K562 (cell line): ENCODE measurements at regions not wholly inside any gene's neighbourhood (a gene's known extent, or its start where the extent isn't known, plus 50 kb on each side); places are given as distances from the start of the nearest gene placed in this dataset.
A peak's percentile ranks its signal among the peaks of the same experiment; 100 is the strongest.

ENCODE experiments used
- DNMT1 ChIP-seq: fragments of 450-650 bp; IDR thresholded peaks from 2 replicates; pipeline ENCODE4 v1.6.1; 2016; ENCODE audit warnings: antibody characterized with exemption, mild to moderate bottlenecking
- E2F6 ChIP-seq, 2 experiments: IDR thresholded peaks; 2 replicates each; pipeline ENCODE4 v1.6.1; 2011; ENCODE audit warnings: borderline replicate concordance in 1 of 2, control low read depth in 1 of 2, low read depth in 1 of 2, low read length in 1 of 2, mild to moderate bottlenecking in 1 of 2, mixed read lengths in 1 of 2, moderate library complexity in 1 of 2; ENCODE audit not compliant: insufficient read depth in 1 of 2, insufficient read length in 1 of 2, poor library complexity in 1 of 2, severe bottlenecking in 1 of 2; ENCODE audit errors: extremely low read depth in 1 of 2
- HDAC1 ChIP-seq, 2 experiments: fragments of 450-650 bp; IDR thresholded peaks; 2 replicates each; pipeline ENCODE4 v1.6.1; 2016 to 2017; ENCODE audit warnings: inconsistent platforms in 1 of 2, mild to moderate bottlenecking in 1 of 2, moderate library complexity in 1 of 2
- HEY1 ChIP-seq: fragments of 250-450 bp; sonication (Bioruptor Pico); IDR thresholded peaks from 2 replicates; pipeline ENCODE4 v1.5.0; 2020; ENCODE audit warnings: mild to moderate bottlenecking, moderate library complexity, borderline replicate concordance
- JUNB ChIP-seq: fragments of 450-650 bp; formaldehyde crosslinking; conservative IDR thresholded peaks from 2 replicates; pipeline ENCODE4 v1.4.0; 2020; ENCODE audit warnings: mild to moderate bottlenecking
- MAFG ChIP-seq: fragments of 450-650 bp; conservative IDR thresholded peaks from 2 replicates; pipeline ENCODE4 v1.6.1; 2016; ENCODE audit warnings: missing genetic modification characterization, missing compliant biosample characterization
- MTA3 ChIP-seq: fragments of 450-650 bp; formaldehyde crosslinking; IDR thresholded peaks from 2 replicates; pipeline ENCODE4 v1.6.1; 2017; ENCODE audit warnings: mild to moderate bottlenecking, borderline replicate concordance
- NRF1 ChIP-seq, 2 experiments: fragments of 450-650 bp; IDR thresholded peaks in 1 of 2; conservative IDR thresholded peaks in 1 of 2; 2 replicates each; pipeline ENCODE4 v1.6.1; 2014; ENCODE audit warnings: mild to moderate bottlenecking in 2 of 2
- POLR2H ChIP-seq: IDR thresholded peaks from 2 replicates; pipeline ENCODE4 v1.6.1; 2016; ENCODE audit warnings: missing genetic modification characterization, low read depth, mild to moderate bottlenecking, control low read depth, missing compliant biosample characterization, moderate library complexity
- RBM22 ChIP-seq: fragments of 200-400 bp; formaldehyde crosslinking; IDR thresholded peaks from 2 replicates; pipeline ENCODE4 v1.6.1; 2018; ENCODE audit warnings: low read length, low read depth; ENCODE audit not compliant: poor library complexity, severe bottlenecking
- SETDB1 ChIP-seq: IDR thresholded peaks from one replicate; pipeline ENCODE4 v1.6.1; 2012; ENCODE audit warnings: low read length, control low read depth, inconsistent platforms
- SRSF7 ChIP-seq: fragments of 200-400 bp; formaldehyde crosslinking; optimal IDR thresholded peaks from 2 replicates; pipeline ENCODE3; 2017; ENCODE audit warnings: mild to moderate bottlenecking, low read depth, low read length
- XRCC4 ChIP-seq: IDR thresholded peaks from one replicate; pipeline ENCODE4 v1.6.1; 2011; ENCODE audit not compliant: insufficient read depth, insufficient read length; ENCODE audit errors: extremely low read depth
- ZEB2 ChIP-seq: fragments of 450-650 bp; IDR thresholded peaks from 2 replicates; pipeline ENCODE4 v1.6.1; 2016
- ZFP1 ChIP-seq: fragments of 450-650 bp; formaldehyde crosslinking; IDR thresholded peaks from 2 replicates; pipeline ENCODE4 v1.4.0; 2020; ENCODE audit warnings: mild to moderate bottlenecking, mixed read lengths
- ZFPM2 ChIP-seq: fragments of 250-450 bp; sonication (Bioruptor Pico); IDR thresholded peaks from 2 replicates; pipeline ENCODE4 v1.5.1; 2022; ENCODE audit warnings: mild to moderate bottlenecking
- ZNF384 ChIP-seq: IDR thresholded peaks from 2 replicates; pipeline ENCODE4 v1.6.1; 2012; ENCODE audit warnings: low read depth, low read length, improper control_type of control experiment
- ZNF584 ChIP-seq: fragments of 200-800 bp; sonication (Bioruptor generic); IDR thresholded peaks from 2 replicates; pipeline ENCODE4 v1.6.1; 2016; ENCODE audit warnings: low read depth, mild to moderate bottlenecking, missing genetic modification characterization, missing compliant biosample characterization
- ZNF644 ChIP-seq: fragments of 200-800 bp; sonication (Bioruptor generic); IDR thresholded peaks from 2 replicates; pipeline ENCODE4 v1.6.1; 2016; ENCODE audit warnings: low read depth, missing genetic modification characterization, missing compliant biosample characterization
- TF ChIP-seq, protein P1 (sequence below): sonication (generic); formaldehyde crosslinking; IDR thresholded peaks from 2 replicates; pipeline ENCODE4 v1.9.0; 2022; ENCODE audit warnings: mild to moderate bottlenecking, missing genetic modification reagents
- TF ChIP-seq, protein P2 (sequence below): sonication (generic); formaldehyde crosslinking; IDR thresholded peaks from 2 replicates; pipeline ENCODE4 v1.8.0; 2022; ENCODE audit warnings: missing genetic modification reagents, mild to moderate bottlenecking, borderline replicate concordance
- TF ChIP-seq, protein P3 (sequence below): sonication (generic); formaldehyde crosslinking; IDR thresholded peaks from 2 replicates; pipeline ENCODE4 v1.5.0; 2020; ENCODE audit warnings: missing genetic modification reagents
- TF ChIP-seq, protein P4 (sequence below): fragments of 250-450 bp; sonication (Bioruptor Pico); IDR thresholded peaks from 2 replicates; pipeline ENCODE4 v1.8.0; 2021; ENCODE audit warnings: borderline replicate concordance, mild to moderate bottlenecking, moderate library complexity; ENCODE audit not compliant: poor library complexity, severe bottlenecking

- TF ChIP-seq NRF1 (conservative IDR thresholded peaks at IDR 0.05 in 1 of 2, IDR thresholded peaks at IDR 0.05 in 1 of 2): peak; percentile 26 to 31; a peak in 2 of 4 replicates
- TF ChIP-seq MAFG (tag): peak; percentile 96
- TF ChIP-seq ZFP1 (CRISPR knock-in tag): no peak
- peak in 1 of 2 experiments; percentile 25; a peak in 1 of 4 replicates for TF ChIP-seq HDAC1 (IDR thresholded peaks at IDR 0.05)
- no peak for TF ChIP-seq ZNF384
- no peak for TF ChIP-seq RBM22
- TF ChIP-seq XRCC4: no peak
- TF ChIP-seq JUNB: no peak
- TF ChIP-seq, protein P1, sequence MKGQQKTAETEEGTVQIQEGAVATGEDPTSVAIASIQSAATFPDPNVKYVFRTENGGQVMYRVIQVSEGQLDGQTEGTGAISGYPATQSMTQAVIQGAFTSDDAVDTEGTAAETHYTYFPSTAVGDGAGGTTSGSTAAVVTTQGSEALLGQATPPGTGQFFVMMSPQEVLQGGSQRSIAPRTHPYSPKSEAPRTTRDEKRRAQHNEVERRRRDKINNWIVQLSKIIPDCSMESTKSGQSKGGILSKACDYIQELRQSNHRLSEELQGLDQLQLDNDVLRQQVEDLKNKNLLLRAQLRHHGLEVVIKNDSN (CRISPR knock-in tag): no peak
- no peak for TF ChIP-seq ZEB2
- 0 out of 2 replicates have a peak, but pooled peaks have one; percentile 53 for TF ChIP-seq MTA3
- TF ChIP-seq HEY1 (CRISPR knock-in tag): no peak
- no peak for TF ChIP-seq E2F6 (IDR thresholded peaks at IDR 0.05; ENCODE audit: borderline replicate concordance in 1 of 2, extremely low read depth in 1 of 2, insufficient read depth in 1 of 2, insufficient read length in 1 of 2, low read depth in 1 of 2, low read length in 1 of 2, poor library complexity in 1 of 2, severe bottlenecking in 1 of 2)
- no peak for TF ChIP-seq SRSF7
- TF ChIP-seq, protein P2, sequence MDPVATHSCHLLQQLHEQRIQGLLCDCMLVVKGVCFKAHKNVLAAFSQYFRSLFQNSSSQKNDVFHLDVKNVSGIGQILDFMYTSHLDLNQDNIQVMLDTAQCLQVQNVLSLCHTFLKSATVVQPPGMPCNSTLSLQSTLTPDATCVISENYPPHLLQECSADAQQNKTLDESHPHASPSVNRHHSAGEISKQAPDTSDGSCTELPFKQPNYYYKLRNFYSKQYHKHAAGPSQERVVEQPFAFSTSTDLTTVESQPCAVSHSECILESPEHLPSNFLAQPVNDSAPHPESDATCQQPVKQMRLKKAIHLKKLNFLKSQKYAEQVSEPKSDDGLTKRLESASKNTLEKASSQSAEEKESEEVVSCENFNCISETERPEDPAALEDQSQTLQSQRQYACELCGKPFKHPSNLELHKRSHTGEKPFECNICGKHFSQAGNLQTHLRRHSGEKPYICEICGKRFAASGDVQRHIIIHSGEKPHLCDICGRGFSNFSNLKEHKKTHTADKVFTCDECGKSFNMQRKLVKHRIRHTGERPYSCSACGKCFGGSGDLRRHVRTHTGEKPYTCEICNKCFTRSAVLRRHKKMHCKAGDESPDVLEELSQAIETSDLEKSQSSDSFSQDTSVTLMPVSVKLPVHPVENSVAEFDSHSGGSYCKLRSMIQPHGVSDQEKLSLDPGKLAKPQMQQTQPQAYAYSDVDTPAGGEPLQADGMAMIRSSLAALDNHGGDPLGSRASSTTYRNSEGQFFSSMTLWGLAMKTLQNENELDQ (CRISPR knock-in tag): no peak
- TF ChIP-seq, protein P3, sequence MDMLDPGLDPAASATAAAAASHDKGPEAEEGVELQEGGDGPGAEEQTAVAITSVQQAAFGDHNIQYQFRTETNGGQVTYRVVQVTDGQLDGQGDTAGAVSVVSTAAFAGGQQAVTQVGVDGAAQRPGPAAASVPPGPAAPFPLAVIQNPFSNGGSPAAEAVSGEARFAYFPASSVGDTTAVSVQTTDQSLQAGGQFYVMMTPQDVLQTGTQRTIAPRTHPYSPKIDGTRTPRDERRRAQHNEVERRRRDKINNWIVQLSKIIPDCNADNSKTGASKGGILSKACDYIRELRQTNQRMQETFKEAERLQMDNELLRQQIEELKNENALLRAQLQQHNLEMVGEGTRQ (CRISPR knock-in tag): no peak
- TF ChIP-seq, protein P4, sequence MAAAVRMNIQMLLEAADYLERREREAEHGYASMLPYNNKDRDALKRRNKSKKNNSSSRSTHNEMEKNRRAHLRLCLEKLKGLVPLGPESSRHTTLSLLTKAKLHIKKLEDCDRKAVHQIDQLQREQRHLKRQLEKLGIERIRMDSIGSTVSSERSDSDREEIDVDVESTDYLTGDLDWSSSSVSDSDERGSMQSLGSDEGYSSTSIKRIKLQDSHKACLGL: no peak
- TF ChIP-seq ZFPM2 (CRISPR knock-in tag): 0 out of 2 replicates have a peak, but pooled peaks have one; percentile 51
- no peak for TF ChIP-seq SETDB1
- peak; percentile 21; the same call in 1 of the 2 replicates for TF ChIP-seq ZNF644 (tag)
- peak; percentile 26; the same call in 1 of the 2 replicates for TF ChIP-seq POLR2H
- peak; percentile 17; the same call in 1 of the 2 replicates for TF ChIP-seq ZNF584 (CRISPR knock-in tag)
- TF ChIP-seq DNMT1: no peak
These were observed 126.5 kb downstream of the ADSS2 start (continued) for GRCh38 chr1:244325056-244325758.
